ENCODE measurements at regions not wholly inside any gene's neighbourhood (a gene's known extent, or its start where the extent isn't known, plus 50 kb on each side); places are given as distances from the start of the nearest gene placed in this dataset.

GRCh38 chr13:106382534-106382933 is 152.9 kb downstream of the EFNB2 start:
- DNase-seq: no peak

DNA sequence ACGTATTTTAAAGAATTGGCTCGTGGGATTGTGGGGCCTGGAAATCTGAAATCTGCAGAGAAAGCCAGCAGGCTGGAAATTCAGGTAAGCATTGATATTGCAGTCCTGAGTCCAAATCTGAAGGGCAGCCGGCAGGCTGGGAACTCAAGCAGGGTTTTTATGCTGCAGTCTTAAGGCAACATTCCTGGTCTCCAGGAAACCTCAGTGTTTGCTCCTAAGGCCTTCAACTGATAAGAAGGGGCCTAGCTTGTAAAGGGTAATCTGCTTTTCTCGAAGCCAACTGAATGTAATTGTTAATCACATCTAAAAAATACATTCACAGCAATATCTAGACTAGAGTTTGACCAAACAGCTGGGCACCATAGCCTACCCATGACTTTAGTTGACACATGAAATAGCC is 154.4 kb downstream of the EFNB2 start:
- no peak for DNase-seq

DNA sequence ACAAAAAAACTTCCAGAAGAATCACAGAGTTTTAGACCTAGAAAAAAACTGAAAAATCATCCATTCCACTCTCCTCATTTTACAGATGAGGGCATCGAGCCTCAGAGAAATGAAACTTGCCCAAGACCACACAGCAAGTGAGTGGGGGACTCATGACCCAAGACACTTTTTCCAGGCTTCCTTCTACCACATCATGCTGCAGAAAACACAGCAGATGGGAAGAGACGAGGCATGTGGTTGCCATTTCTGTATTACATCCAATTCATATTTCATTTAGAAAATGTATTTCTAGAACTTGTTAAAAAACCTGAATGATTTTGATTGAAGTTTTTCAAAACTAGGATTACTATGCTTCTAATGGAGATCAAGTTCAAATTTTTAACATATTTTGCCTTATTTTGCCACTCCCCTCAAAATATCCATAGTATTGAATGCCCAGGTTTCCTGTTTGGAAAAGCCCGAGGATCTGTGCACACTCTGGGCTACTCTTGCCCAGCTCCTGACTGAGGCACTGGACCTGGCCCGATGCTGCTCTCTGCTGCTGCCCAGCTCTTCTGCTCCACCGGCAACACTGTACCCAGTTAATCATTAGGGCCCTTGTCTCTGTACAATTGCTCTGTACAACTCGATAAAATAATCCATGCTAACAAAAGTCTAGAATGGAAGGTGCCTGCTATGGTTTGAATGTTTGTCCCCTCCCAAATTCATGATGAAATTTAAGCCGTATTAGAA is 157.4 kb downstream of the EFNB2 start:
- DNase-seq: no peak

DNA sequence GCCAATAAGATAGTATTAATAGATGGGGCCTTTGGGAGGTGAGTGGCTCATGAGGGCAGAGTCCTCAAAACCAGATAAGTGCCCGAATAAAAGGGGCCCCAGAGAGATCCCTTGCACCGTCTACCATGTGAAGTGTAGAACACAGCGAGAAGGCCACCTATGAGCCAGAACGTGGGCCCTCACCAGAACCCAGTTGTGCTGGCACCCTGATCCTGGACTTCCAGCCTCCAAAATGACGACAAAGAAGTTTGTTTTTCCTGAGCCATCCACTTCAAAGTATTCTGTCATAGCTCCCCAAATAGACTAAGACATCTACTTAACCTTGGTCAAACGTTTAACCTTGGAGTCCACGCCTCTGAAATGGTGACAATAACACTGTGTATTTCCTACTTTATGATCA is 158.1 kb downstream of the EFNB2 start:
- no peak for DNase-seq

GRCh38 chr13:106376401-106377112 is 158.9 kb downstream of the EFNB2 start:
- no peak for DNase-seq

DNA sequence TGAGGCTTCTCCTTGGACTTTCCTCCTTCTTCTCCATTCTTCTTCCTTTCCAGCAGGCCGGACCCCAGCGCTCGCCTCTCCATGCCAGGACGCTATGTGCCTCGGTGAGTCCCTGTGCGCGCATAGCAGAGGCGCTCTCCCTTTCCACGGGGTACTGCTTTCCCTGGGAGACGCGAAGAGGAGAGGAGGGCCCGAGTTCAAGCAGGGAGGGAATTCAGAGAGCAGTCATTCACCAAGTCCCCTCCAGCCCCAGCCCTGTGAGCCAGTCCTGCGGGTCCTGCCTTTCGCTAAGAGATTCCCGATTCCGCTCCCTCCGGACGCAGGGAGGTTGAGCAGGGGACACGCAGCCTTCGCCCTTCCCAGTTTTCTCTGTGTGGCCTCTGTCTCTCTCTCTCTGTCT is 160.4 kb downstream of the EFNB2 start:
- DNase-seq: no peak

DNA sequence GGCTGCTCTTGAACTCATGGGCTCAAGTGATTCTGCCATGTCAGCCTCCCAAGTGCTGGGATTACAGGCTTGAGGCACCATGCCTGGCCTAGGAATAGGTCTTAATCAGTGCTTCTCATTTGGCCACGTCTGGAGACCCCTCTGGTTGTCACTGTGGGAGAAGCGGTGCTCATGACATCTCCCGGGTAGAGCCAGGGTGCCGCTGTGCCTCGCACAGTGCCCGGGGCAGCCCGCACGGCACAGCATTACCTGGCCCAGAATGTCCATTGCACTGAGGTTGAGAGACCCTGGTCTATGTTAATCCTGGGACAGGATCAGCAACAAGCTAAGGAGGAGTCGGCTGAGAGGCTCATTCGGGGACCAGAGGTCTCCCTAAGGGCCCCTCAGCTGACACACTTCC is 160.8 kb downstream of the EFNB2 start:
- no peak for DNase-seq

- DNase-seq: no peak
Measured at GRCh38 chr13:106373989-106374572, 161.4 kb downstream of the EFNB2 start.

GRCh38 chr13:106373304-106373988 is 162.0 kb downstream of the EFNB2 start:
- DNase-seq: no peak

DNA sequence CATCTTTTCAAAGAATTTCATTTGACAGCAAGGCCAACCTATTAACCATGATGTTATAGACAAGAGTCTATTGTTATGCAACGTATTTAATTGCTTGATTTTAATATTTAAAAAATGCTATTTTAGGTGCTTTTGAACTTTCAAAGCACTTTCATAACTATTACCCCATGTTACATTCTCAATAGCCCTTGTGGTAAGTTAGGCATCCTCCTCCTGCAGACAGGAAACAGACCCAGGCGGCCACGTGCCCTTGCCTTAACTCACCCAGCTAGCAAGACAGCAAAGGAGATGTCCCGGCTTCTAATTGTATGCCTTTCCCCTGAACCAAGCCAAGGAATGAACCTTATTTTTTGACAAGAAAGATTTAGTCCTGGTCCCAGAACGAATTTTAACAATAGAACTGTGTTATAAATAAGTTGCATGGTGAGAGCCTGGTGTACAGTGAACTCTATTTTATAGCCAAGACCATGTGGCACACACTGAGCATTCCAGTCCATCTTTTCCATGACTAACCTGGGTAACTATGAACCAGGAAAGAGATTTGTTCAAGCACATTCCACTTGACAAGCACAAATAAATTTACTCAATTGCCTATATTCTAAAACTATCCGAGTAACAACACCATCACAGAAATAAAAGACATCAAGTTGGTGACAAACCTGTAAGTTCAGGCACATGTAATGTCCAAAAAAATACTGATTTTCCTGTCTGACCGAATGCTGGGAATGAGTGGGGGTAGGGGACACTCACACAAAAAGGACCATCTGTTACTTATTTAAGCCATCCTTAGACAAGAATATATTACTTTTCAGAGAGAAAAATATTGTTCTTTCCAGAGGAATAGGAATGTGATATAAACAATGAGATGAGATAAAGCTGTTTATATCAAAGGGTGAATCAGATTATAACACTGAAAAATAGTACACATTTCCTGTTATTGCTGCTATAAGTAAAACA is 163.0 kb downstream of the EFNB2 start:
- no peak for DNase-seq

- DNase-seq: no peak
Measured at GRCh38 chr13:106371024-106371423, 164.4 kb downstream of the EFNB2 start.

GRCh38 chr13:106369858-106370257 is 165.6 kb downstream of the EFNB2 start:
- no peak for DNase-seq

- no peak for DNase-seq
Measured at GRCh38 chr13:106369091-106369490, 166.4 kb downstream of the EFNB2 start.

DNA sequence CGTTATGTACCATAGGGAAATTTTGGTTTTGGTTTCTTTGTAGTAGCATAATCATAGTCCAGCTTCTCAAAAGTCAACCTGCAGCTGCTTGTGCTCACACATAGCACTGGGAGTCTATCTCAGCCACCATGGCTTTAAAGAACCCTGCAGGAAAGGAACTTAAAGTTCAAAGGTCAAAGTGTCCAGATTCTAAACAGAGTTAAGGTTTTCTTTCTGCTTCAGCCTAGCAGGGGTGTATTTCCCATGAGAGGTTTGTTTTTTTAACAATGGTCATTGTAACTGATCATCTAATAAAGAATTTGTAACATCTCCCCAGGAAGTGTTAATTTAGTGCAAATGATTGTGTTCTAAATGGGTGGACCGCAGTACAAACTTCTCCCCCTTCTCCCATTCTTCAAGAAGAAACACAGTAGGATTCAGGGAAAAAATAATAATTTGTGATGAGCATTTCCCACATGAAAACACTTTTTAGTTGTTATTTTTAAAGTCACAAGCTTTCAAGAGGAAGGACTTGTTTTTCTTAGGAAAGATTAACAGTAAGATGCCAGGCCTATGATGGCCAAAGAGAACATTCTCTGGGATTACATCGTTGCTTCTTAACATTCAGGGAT is 168.0 kb downstream of the EFNB2 start:
- DNase-seq: no peak

DNA sequence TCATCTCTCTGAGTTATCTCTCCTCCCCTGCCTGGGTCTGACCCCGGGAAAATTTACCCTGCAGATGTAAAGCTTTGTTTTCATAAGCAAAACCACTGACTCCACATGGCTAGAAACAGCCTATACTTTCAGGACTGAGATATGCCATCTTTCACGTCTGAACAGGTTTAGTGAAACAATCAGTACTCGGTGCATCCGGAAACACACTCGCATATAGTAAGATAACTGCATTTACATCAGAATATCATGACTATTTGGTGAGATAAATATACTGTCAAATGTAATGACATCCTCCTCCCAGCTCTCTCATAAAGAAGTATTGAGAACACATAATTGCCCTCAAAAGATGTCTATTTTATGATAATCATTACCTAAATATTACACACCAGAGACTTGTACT is 172.8 kb downstream of the EFNB2 start:
- no peak for DNase-seq

DNA sequence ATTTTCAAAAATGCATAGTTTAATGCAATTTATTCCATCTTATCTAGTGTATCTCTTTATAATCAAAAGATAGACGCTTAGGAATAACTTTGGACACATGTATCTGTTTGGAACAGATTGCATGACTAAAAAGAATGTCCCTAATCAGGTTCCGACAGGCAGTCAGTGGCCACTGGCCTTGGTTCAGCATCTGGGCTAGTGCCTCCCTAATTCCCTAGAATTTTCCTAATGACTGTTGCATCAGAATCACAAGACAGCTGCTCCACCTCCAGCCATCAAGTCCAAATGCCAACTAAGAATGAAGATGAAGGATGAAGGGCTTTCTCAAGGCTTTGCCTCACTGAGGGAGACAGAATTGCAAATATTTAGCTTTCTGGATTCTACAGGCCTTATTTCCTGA is 173.8 kb downstream of the EFNB2 start:
- DNase-seq: no peak

- no peak for DNase-seq
Measured at GRCh38 chr13:106357198-106357597, 178.3 kb downstream of the EFNB2 start.

DNA sequence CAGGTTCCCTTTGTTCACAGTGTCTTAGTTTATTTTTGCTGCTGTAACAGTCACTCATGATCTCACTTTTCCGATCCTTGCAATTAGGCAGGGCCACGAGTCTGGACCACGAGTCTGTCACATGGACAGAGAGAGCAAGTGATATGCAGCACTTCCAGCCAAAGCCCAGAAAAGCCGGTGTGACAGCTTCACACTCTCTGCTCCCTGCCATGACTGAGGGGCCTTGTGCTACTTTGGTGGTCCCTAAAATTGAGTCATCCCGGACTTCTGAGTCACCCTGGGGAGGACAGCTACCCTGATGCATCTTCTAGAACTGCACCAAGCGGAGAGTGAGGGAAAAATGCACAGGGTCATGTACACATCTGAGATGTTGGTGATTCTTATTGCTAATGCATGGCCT is 179.6 kb downstream of the EFNB2 start:
- DNase-seq: no peak

DNA sequence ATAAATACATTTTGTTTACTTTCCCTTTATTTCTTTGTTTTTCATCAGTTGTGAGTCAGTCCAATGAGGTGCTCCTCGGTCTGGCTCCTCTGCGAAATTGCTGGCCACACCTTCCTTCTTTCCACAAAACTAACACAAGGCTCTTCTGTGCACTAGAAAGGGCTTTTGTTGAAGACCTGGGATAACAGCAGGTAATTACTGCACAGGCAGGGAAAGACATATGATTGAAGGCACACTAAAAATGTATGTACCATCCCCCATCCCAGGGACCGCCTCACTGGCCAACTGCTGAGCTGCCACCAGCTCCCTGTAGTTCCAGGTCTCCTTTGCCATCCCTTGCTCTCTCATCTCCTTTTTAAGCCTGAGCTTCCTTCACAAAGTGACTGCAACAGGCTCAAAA is 180.5 kb downstream of the EFNB2 start:
- no peak for DNase-seq

DNA sequence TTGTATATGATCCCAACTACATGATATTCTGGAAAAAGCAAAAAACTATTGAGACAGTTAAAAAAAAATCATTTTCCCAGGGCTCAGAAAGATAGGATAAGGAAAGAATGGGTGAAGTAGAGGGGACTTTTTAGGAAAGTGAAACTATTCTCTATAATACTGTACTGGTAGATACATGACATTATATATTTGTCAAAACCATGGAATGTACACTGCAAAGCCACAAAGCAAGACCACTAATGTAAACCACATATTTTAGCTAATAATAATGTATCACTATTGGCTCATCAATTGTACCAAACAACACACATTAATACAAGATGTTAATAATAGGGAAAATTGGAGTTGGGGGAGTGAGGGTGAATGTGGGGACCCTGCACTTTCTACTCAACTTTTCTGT is 182.6 kb downstream of the EFNB2 start:
- no peak for DNase-seq

DNA sequence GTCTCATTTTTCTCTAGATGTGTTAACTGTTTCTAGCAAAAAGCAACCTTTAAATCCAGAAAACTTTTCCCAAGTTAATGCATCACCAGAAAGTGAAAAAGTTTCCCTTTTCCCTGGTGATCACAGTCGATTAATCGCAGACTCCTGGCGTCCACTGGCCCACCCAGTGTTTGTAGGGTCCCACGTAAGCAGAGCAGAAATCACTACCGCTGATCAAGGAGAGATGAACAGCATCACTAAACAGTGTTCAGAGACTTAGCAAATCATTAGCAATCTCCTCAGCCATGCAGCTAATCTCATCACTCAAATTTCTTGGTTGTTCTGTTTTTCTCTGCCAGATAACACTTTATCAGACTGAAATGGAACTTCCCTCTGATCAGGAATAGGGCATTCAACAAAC is 184.2 kb downstream of the EFNB2 start:
- DNase-seq: no peak

- no peak for DNase-seq
Measured at GRCh38 chr13:106350208-106350607, 185.3 kb downstream of the EFNB2 start.

Measured in SHP77 treated with DMSO at 0.1 percent for 48 hours (cell line).